ENCODE measurements at regions not wholly inside any gene's neighbourhood (a gene's known extent, or its start where the extent isn't known, plus 50 kb on each side); places are given as distances from the start of the nearest gene placed in this dataset.

GRCh38 chr4:57333684-57334083 is 223.5 kb upstream of the IGFBP7 start:
- no peaks in the 10 kb centered on the region for H3K27me3 ChIP-seq (ENCODE audit: control insufficient read depth, low read length)
- H4K20me1 ChIP-seq (ENCODE audit: control insufficient read depth, insufficient read depth, low read depth, low read length): no peaks in the 10 kb centered on the region
- H3K9me2 ChIP-seq (replicated peaks; ENCODE audit: control insufficient read depth, low read length): no peaks in the 10 kb centered on the region
- no peak overlapping the region for H3K27ac ChIP-seq (ENCODE audit: low read depth, low read length)
- no peak for TF ChIP-seq EZH2phosphoT487 (IDR thresholded peaks at IDR 0.05; ENCODE audit: borderline replicate concordance, low read length)
- TF ChIP-seq, protein P1, sequence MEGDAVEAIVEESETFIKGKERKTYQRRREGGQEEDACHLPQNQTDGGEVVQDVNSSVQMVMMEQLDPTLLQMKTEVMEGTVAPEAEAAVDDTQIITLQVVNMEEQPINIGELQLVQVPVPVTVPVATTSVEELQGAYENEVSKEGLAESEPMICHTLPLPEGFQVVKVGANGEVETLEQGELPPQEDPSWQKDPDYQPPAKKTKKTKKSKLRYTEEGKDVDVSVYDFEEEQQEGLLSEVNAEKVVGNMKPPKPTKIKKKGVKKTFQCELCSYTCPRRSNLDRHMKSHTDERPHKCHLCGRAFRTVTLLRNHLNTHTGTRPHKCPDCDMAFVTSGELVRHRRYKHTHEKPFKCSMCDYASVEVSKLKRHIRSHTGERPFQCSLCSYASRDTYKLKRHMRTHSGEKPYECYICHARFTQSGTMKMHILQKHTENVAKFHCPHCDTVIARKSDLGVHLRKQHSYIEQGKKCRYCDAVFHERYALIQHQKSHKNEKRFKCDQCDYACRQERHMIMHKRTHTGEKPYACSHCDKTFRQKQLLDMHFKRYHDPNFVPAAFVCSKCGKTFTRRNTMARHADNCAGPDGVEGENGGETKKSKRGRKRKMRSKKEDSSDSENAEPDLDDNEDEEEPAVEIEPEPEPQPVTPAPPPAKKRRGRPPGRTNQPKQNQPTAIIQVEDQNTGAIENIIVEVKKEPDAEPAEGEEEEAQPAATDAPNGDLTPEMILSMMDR (IDR thresholded peaks at IDR 0.05; ENCODE audit: low read depth, low read length, poor library complexity, severe bottlenecking): no peak
- H3F3A ChIP-seq (ENCODE audit: control insufficient read depth, insufficient read depth): no peaks in the 10 kb centered on the region
- no peak overlapping the region for H3K4me2 ChIP-seq (ENCODE audit: low read length)
- no peaks in the 10 kb centered on the region for H3K9me3 ChIP-seq (ENCODE audit: control insufficient read depth, insufficient read depth, low read length)
- H3K79me2 ChIP-seq (ENCODE audit: control insufficient read depth, low read length): no peaks in the 10 kb centered on the region
- no peaks in the 10 kb centered on the region for H3K4me1 ChIP-seq (ENCODE audit: control insufficient read depth, low read length)
- H3K36me3 ChIP-seq (ENCODE audit: control insufficient read depth, low read length): no peaks in the 10 kb centered on the region
- no peak overlapping the region for H3K4me3 ChIP-seq (ENCODE audit: low read length)

- no peaks in the 10 kb centered on the region for H3K9me2 ChIP-seq (replicated peaks; ENCODE audit: control insufficient read depth, low read length)
- H3K27ac ChIP-seq (ENCODE audit: low read depth, low read length): no peak overlapping the region
- TF ChIP-seq, protein P1 (IDR thresholded peaks at IDR 0.05; ENCODE audit: low read depth, low read length, poor library complexity, severe bottlenecking): no peak
- no peak for TF ChIP-seq EZH2phosphoT487 (IDR thresholded peaks at IDR 0.05; ENCODE audit: borderline replicate concordance, low read length)
- no peaks in the 10 kb centered on the region for H3K36me3 ChIP-seq (ENCODE audit: control insufficient read depth, low read length)
- H3K79me2 ChIP-seq (ENCODE audit: control insufficient read depth, low read length): no peaks in the 10 kb centered on the region
- H3K4me3 ChIP-seq (ENCODE audit: low read length): no peak overlapping the region
- no peaks in the 10 kb centered on the region for H3K9me3 ChIP-seq (ENCODE audit: control insufficient read depth, insufficient read depth, low read length)
- no peak overlapping the region for H3K4me2 ChIP-seq (ENCODE audit: low read length)
- H3K4me1 ChIP-seq (ENCODE audit: control insufficient read depth, low read length): no peaks in the 10 kb centered on the region
- no peaks in the 10 kb centered on the region for H4K20me1 ChIP-seq (ENCODE audit: control insufficient read depth, insufficient read depth, low read depth, low read length)
- H3K27me3 ChIP-seq (ENCODE audit: control insufficient read depth, low read length): no peaks in the 10 kb centered on the region
- no peaks in the 10 kb centered on the region for H3F3A ChIP-seq (ENCODE audit: control insufficient read depth, insufficient read depth)
Measured at GRCh38 chr4:57331959-57332358, 221.8 kb upstream of the IGFBP7 start.

GRCh38 chr4:57329279-57329678 is 219.1 kb upstream of the IGFBP7 start:
- H3F3A ChIP-seq (ENCODE audit: control insufficient read depth, insufficient read depth): no peaks in the 10 kb centered on the region
- H3K4me2 ChIP-seq (ENCODE audit: low read length): no peak overlapping the region
- no peaks in the 10 kb centered on the region for H3K9me3 ChIP-seq (ENCODE audit: control insufficient read depth, insufficient read depth, low read length)
- H3K9me2 ChIP-seq (replicated peaks; ENCODE audit: control insufficient read depth, low read length): no peaks in the 10 kb centered on the region
- H4K20me1 ChIP-seq (ENCODE audit: control insufficient read depth, insufficient read depth, low read depth, low read length): no peaks in the 10 kb centered on the region
- no peaks in the 10 kb centered on the region for H3K27me3 ChIP-seq (ENCODE audit: control insufficient read depth, low read length)
- H3K4me1 ChIP-seq (ENCODE audit: control insufficient read depth, low read length): no peaks in the 10 kb centered on the region
- H3K36me3 ChIP-seq (ENCODE audit: control insufficient read depth, low read length): no peaks in the 10 kb centered on the region
- H3K79me2 ChIP-seq (ENCODE audit: control insufficient read depth, low read length): no peaks in the 10 kb centered on the region
- H3K27ac ChIP-seq (ENCODE audit: low read depth, low read length): no peak overlapping the region
- H3K4me3 ChIP-seq (ENCODE audit: low read length): no peak overlapping the region
- TF ChIP-seq, protein P1 (IDR thresholded peaks at IDR 0.05; ENCODE audit: low read depth, low read length, poor library complexity, severe bottlenecking): no peak
- no peak for TF ChIP-seq EZH2phosphoT487 (IDR thresholded peaks at IDR 0.05; ENCODE audit: borderline replicate concordance, low read length)

Measured in DOHH2 (cell line).